Right ventricle myocardium inferior (tissue), 1 donor: ENCODE measurements at regions not wholly inside any gene's neighbourhood (a gene's known extent, or its start where the extent isn't known, plus 50 kb on each side); places are given as distances from the start of the nearest gene placed in this dataset.

Source experiments
- ATAC-seq: fragments of 200-7000 bp; cut with Tn5 transposase; one replicate; pipeline ENCODE4 v1.9.1; 2020; ENCODE audit warnings: mild to moderate bottlenecking, moderate library complexity
- DNase-seq: peaks from one replicate; pipeline ENCODE4 v3.0.0; 2021; ENCODE audit errors: missing footprints
- intact Hi-C: fragments of 100-400 bp; cut with DNase I; formaldehyde crosslinking; loops from one replicate; pipeline ENCODE4 v1.11.0; 2022
- donor health status: DM: no; HTN: yes; CAD: no; lungs with severe emphysema.

GRCh38 chr3:143203142-143203541 lies 83.6 kb downstream of the CHST2 start:
- intact Hi-C loops: no loop called here
- ATAC-seq (no peak), DNase-seq (no peak)

- intact Hi-C loops: no loop called here
- ATAC-seq: no peak
- no peak for DNase-seq
These were observed 84.3 kb downstream of the CHST2 start for GRCh38 chr3:143203848-143204247.

GRCh38 chr3:143206955-143207337 lies 87.4 kb downstream of the CHST2 start:
- intact Hi-C loops: no loop called here
- no peak for ATAC-seq
- no peak for DNase-seq

GRCh38 chr3:143207338-143207961 lies 87.9 kb downstream of the CHST2 start:
- ATAC-seq (no peak), DNase-seq (no peak)
- intact Hi-C loops: no loop called here

GRCh38 chr3:143208976-143209714 lies 89.6 kb downstream of the CHST2 start:
- no peak for DNase-seq
- no peak for ATAC-seq
- intact Hi-C loops: no loop called here

- intact Hi-C loops: no loop called here
- DNase-seq (no peak), ATAC-seq (no peak)
These were observed 90.1 kb downstream of the CHST2 start for GRCh38 chr3:143209715-143210059.

GRCh38 chr3:143210141-143210540 lies 90.6 kb downstream of the CHST2 start:
- ATAC-seq (no peak), DNase-seq (no peak)
- intact Hi-C loops: no loop called here

GRCh38 chr3:143215059-143215458 lies 95.5 kb downstream of the CHST2 start:
- no peak for ATAC-seq
- no peak for DNase-seq
- intact Hi-C loops: no loop called here
